Fibroblast of peridontal ligament (primary cell): ENCODE measurements at regions not wholly inside any gene's neighbourhood (a gene's known extent, or its start where the extent isn't known, plus 50 kb on each side); places are given as distances from the start of the nearest gene placed in this dataset.

Experiments
- DNase-seq: peaks from one replicate; pipeline ENCODE4 v3.0.0-alpha.2; 2010; ENCODE audit errors: extremely low read depth

DNA sequence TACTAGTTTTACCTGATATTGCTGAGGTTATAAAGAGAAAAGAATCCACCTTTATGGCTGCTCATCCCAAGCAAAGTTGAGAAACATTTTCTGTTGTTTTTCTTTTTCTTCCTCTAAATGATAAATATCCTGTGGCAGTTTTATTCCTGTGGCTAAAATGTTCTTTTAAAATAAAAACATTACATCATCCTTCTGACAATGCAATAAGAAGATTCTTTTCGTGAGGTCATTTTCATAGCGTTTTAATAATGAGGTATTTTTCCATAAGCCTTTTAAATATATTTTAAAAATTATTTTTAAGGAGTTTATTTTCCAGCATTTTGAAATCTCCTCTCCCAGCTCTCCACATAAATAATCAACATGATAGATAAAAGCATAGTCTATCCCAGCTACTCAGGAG is 52.8 kb upstream of the EPB41L3 start:
- DNase-seq: no peak
